Nephron progenitor cell (in vitro differentiated cells): ENCODE measurements at regions not wholly inside any gene's neighbourhood (a gene's known extent, or its start where the extent isn't known, plus 50 kb on each side); places are given as distances from the start of the nearest gene placed in this dataset.

ENCODE experiments used
- DNase-seq: peaks from one replicate; pipeline ENCODE4 v3.0.0; 2021
- H3K27ac Mint-ChIP-seq: 2 replicates; pipeline ENCODE4 v1.8.0; 2021; ENCODE audit warnings: mild to moderate bottlenecking, moderate library complexity, mixed read lengths
- H3K27me3 Mint-ChIP-seq: 2 replicates; pipeline ENCODE4 v1.8.0; 2021; ENCODE audit warnings: mild to moderate bottlenecking, low read depth, mixed read lengths; ENCODE audit not compliant: poor library complexity
- H3K36me3 Mint-ChIP-seq: 2 replicates; pipeline ENCODE4 v1.8.0; 2021; ENCODE audit warnings: low read depth, mixed read lengths
- H3K4me1 Mint-ChIP-seq: 2 replicates; pipeline ENCODE4 v1.8.0; 2021; ENCODE audit warnings: mixed read lengths
- H3K4me3 Mint-ChIP-seq: 2 replicates; pipeline ENCODE4 v1.8.0; 2021; ENCODE audit warnings: mild to moderate bottlenecking, moderate library complexity, mixed read lengths
- H3K9me3 Mint-ChIP-seq: 2 replicates; pipeline ENCODE4 v1.8.0; 2021; ENCODE audit warnings: mild to moderate bottlenecking, moderate library complexity, mixed read lengths
- CTCF ChIP-seq: fragments of 200-600 bp; sonication (generic); IDR thresholded peaks from 2 replicates; pipeline ENCODE4 v1.5.0; 2021; ENCODE audit warnings: antibody characterized with exemption

- H3K27ac Mint-ChIP-seq, result no peak overlapping the region
- H3K36me3 Mint-ChIP-seq, result no peaks in the 10 kb centered on the region
- no peak overlapping the region for H3K4me3 Mint-ChIP-seq
- no peaks in the 10 kb centered on the region for H3K4me1 Mint-ChIP-seq
- peaks cover 10% of the 10 kb centered on the region for H3K27me3 Mint-ChIP-seq
- H3K9me3 Mint-ChIP-seq, result peaks cover 7% of the 10 kb centered on the region
- DNase-seq, result no peak
- TF ChIP-seq CTCF, result no peak
Measured at GRCh38 chr9:3137347-3137695, 293.4 kb upstream of the PUM3 start.

GRCh38 chr9:3136686-3137346 lies 292.9 kb upstream of the PUM3 start:
- Mint-ChIP-seq H3K27ac (no peak overlapping the region), H3K4me3 (no peak overlapping the region), H3K27me3 (peaks cover 10% of the 10 kb centered on the region), H3K36me3 (no peaks in the 10 kb centered on the region), H3K9me3 (peaks cover 6% of the 10 kb centered on the region), H3K4me1 (no peaks in the 10 kb centered on the region)
- no peak for DNase-seq
- TF ChIP-seq CTCF, result no peak

- no peak for DNase-seq
- Mint-ChIP-seq H3K27ac (no peak overlapping the region), H3K9me3 (peaks cover 6% of the 10 kb centered on the region), H3K27me3 (peaks cover 9% of the 10 kb centered on the region), H3K36me3 (no peaks in the 10 kb centered on the region), H3K4me3 (no peak overlapping the region), H3K4me1 (no peaks in the 10 kb centered on the region)
- no peak for TF ChIP-seq CTCF
Measured at GRCh38 chr9:3136230-3136629, 292.3 kb upstream of the PUM3 start.

- DNase-seq, result no peak
- Mint-ChIP-seq H3K4me1 (no peaks in the 10 kb centered on the region), H3K27me3 (peaks cover 14% of the 10 kb centered on the region), H3K36me3 (no peaks in the 10 kb centered on the region), H3K9me3 (no peaks in the 10 kb centered on the region), H3K27ac (no peak overlapping the region), H3K4me3 (no peak overlapping the region)
- no peak for TF ChIP-seq CTCF
Measured at GRCh38 chr9:3127564-3127963, 283.7 kb upstream of the PUM3 start.

GRCh38 chr9:3125602-3126405 lies 281.9 kb upstream of the PUM3 start:
- TF ChIP-seq CTCF, result no peak
- Mint-ChIP-seq H3K36me3 (no peaks in the 10 kb centered on the region), H3K4me1 (no peaks in the 10 kb centered on the region), H3K4me3 (no peak overlapping the region), H3K27ac (no peak overlapping the region), H3K27me3 (peaks cover 14% of the 10 kb centered on the region), H3K9me3 (no peaks in the 10 kb centered on the region)
- no peak for DNase-seq

GRCh38 chr9:3124001-3124400 lies 280.1 kb upstream of the PUM3 start:
- peak; percentile 4 for DNase-seq
- TF ChIP-seq CTCF, result no peak
- Mint-ChIP-seq H3K27me3 (peaks cover 14% of the 10 kb centered on the region), H3K9me3 (no peaks in the 10 kb centered on the region), H3K36me3 (no peaks in the 10 kb centered on the region), H3K4me1 (no peaks in the 10 kb centered on the region), H3K27ac (no peak overlapping the region), H3K4me3 (no peak overlapping the region)
